ENCODE measurements at regions not wholly inside any gene's neighbourhood (a gene's known extent, or its start where the extent isn't known, plus 50 kb on each side); places are given as distances from the start of the nearest gene placed in this dataset.
A peak's percentile ranks its signal among the peaks of the same experiment; 100 is the strongest.
"Not testable (repeated sequence)": the region's sequence is repeated elsewhere in the genome, so short reads cannot be mapped to it uniquely, and the experiment has no call there.

DNA sequence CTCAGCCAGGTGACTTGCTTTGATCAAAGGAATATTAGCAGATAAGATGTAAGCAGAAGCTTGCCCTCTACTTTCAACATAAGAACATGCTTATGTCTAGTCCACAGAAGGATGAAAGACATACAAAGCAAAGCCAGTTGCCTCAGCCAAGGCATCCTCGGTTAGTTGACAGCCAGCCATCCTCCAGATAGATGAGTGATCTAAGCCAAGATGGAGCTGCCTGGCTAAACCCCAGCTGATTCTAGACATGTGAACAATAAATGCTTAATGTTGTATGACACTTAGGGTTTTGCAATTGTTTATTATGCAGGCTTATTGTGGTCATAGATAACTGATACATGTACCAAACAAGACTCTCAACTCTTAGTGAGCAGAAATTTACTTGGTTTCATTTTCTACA, 157.6 kb upstream of the TMTC2 start:
- no peak for DNase-seq (ENCODE audit: low read depth in 2 of 2)

DNA sequence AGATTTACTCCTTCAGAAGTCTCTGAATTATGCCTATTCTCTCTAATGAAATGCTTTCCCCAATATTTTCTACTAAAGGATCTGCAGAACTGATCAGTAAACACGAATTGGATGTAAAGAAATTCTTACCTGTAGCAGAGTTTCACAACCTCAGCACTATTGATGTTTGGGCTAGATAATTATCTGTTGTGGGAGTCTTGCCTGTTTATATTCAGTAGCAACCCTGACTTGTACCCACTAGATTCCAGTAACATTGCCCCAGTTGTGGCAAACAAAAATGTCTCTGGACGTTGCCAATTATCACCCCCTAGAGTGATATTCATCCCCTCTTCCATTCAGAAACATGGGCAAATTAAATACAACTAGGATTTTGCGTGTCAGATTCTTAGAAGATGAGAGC, 156.8 kb upstream of the TMTC2 start:
- no peak for DNase-seq (ENCODE audit: low read depth in 2 of 2)

DNA sequence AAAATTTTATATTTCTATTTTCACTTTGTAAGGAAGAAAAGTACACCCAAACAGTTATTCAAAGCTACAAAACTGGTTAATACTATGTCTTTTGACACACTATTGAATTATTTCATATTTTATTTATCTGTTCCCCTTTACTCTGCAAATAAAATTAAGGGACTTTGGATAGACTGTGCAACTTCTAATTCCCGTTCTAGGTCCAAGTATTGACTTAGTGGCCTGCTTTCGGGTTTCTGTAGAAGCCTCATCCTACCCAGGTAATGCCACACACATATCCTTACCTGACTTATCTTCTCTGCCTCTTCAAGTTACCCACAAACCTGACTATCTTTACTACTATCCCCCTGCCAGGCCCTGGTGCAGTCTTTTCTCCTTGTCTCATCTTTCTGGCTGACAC, 156.3 kb upstream of the TMTC2 start:
- no peak for DNase-seq (ENCODE audit: low read depth in 2 of 2)

DNA sequence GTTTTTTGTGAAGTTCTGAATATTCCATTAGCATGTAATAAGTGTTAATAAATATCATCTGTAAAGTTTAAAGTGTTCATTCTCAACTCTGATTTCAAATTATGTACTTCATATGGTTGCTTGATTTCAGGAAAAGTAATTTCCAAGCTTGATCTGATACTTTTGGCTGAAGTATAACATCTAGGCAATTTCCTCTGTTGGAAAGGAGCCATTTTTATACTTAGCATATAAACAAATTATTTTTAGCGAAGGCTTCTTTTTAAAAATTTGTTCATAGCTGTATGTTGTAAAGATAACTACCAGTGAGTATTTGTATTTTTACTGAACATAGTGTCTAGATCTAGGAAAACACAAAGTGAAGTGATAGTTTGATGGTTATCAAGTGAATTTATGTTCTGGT, 153.4 kb upstream of the TMTC2 start:
- no peak for DNase-seq (ENCODE audit: low read depth in 2 of 2)

DNA sequence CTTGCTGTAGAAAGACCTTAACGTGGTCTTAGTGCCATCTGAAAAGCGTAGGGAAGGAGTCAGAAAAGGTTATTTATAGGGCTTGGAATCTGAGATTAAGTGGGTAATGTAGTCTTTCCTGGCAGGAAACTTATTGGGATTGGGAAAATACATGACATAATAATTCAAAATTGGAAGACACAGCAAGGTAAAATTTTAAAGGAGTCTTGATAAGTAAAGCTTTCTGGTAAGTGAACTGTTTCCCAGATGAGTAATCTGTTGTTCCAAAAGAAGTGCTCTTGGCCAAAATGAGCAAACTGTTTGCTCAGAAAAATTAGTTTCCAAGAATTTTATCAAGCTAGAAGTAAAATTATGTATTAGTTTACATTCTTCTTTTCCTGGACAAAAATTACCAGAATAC, 149.3 kb upstream of the TMTC2 start:
- no peak for DNase-seq (ENCODE audit: low read depth in 2 of 2)

DNA sequence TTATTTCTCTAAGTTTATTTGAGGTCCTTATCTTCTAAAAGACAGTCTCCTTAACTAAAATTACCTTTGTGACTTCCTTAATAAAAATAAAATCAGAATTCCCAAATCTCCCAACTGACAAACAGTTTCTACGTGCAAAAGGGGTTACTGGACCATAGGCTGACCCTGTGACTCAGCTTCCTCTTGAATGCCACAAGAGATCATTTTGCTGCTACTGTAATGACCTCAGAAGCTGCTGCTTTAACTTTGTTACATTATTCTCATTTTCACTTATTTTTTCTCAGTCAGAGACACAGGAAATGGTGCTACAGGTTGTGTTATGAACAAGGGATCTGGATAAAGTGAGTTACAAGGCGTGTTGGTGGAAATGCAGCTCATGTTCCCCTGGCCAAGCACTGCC, 132.2 kb upstream of the TMTC2 start:
- no peak for DNase-seq (ENCODE audit: low read depth in 2 of 2)

DNA sequence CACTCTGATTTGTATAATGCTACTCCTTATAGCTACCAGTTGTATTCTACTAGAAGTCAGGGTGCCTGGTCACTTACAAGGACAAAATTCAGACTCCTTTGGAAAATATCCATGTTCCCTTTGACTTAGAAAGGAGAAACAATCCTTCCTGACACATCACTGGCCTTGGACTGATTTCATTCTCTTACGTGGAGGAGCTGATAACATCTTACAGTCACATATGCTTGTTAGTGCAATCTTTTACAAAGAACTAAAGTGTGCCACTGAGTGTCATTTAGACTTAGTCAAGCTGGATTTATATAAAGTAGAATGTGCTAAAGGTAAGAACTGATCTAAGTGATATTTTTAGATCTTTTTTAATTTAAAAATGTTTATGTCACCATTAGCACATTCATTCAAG, 131.0 kb upstream of the TMTC2 start:
- DNase-seq (ENCODE audit: low read depth in 2 of 2), result no peak

DNA sequence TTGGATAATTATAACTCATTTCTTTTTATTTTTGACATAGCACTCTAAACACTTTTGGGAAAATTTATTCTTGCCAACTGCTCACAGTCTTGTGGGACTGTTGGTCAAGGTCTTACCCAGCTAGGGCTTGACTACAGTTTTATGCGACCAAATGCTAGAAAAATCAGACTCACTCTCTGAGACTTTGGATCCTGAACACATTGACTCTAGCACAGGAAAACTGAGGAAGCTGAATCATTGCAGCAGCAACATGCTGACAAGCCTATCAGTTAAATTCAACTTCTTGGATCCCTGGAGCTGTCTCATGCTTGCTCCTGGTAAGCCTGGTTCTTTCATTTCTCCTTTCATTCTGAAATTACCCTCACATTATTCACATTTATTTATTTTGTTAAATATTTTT, 120.7 kb upstream of the TMTC2 start:
- DNase-seq (ENCODE audit: low read depth in 2 of 2), result no peak

DNA sequence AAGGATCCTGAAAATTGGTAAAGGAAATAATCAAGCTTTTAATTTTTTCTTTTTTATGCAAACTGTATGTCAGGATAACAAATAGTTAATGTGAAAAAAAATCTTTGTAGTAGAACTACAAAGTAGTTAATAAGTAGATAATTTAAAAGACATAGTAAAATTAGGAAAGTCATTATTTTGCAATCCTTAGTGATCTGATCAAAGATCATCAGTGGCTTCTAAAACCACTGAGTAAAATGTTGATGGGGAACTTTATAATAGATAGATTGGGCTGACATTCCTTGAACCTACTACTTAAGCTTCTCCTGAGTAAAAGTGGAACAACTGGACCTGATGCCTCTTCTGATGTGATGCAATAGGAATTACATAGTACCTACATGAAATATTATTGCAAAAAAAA, 119.0 kb upstream of the TMTC2 start:
- no peak for DNase-seq (ENCODE audit: low read depth in 2 of 2)

DNA sequence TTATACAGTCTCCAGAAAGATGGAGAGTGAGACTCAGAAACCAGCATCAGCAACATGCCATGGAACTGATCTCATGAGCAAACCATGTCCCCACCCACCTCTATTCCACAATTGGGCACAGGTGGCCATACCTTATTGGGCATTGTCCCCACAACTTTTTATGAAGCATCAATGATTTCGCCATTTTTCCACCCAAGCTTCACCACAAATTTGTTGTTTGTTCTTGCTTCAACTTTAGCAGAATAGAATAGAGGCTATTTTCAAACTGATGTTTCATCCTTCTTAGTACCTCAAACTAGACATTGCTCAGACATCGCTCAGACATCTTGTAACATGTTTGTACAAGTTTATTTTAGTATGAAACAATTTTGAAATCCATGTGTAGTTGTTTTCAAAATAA, 112.5 kb upstream of the TMTC2 start:
- DNase-seq (ENCODE audit: low read depth in 2 of 2), result no peak

DNA sequence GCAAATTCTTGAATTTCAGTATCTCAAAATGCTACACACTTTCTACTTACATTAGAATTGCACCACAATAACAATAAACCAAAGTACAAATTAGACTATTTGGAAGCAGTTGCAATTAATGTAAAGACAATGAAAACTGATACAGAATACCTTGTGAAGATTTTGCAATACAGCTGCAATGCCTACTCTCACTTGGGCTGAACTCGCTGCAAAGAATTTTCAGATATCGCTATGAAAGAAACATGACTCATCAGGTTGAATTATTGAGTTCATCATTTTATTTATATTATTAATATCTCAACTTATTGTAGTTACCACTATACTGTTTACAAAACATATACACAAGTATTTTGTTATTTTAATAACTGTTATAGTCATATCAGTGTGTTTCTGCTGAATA, 108.0 kb upstream of the TMTC2 start:
- no peak for DNase-seq (ENCODE audit: low read depth in 2 of 2)

DNA sequence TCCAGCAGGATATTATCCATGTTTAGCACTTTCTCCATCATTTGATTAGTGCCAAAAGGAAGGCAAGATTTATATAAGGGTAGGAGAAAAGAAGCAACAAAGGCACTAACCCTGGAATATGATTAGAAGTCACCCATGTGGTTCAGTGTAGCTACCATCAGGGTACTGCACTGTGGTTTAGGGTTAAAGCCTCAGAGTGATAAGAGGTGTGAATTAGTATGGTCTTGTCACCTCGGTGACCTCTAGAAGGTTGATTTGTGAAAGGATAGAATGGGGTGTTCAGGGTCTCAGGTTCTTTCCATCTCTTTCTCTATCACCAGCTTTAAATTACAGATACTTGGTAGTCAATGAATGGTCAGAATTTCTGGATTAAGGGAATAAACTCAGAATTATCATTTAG, 103.0 kb upstream of the TMTC2 start:
- DNase-seq (ENCODE audit: low read depth in 2 of 2), result no peak

DNA sequence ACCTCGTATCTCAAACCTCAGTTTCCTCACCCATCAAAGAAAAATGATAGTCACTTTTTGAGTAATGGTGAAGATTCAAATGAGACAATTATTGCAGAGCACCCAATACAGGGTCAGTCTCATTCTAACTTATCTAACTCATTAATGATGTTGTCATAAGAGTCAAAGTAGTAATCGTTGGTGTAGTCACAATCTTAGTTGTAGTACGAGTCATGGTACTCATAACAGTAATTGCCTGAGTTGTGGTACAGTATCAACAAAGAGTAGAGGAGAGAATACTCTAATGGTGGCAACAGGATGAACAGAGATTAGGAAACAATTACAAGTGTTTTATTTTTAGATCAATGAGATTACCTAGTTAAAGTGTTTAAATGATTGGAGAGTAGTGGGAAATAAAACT, 93.6 kb upstream of the TMTC2 start:
- DNase-seq (ENCODE audit: low read depth in 2 of 2), result no peak

DNA sequence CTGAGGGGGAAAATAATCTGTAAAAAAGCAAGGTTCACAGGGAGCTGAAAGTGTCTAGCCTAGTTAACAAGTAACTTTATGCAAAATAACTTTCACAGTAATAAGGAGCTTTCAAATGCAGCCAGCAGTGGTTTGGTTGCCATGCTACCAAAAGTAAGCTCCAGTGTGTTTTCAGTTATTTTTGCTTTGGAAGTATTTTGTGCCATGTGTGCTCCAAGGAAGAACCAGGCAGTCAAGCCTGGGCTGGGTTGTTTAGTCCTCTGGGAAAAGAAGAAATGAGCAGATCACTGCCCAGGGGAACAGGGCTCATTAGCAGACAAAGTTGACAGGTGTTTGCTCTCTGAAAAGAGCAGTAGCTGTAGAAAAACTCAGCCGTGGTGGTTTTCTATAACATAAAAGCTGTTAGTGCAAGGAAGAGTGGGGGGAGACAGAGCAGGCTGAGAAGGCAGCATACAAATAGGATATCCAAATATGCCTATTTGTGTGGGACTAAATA, 92.8 kb upstream of the TMTC2 start:
- DNase-seq (ENCODE audit: low read depth in 2 of 2), result no peak

DNA sequence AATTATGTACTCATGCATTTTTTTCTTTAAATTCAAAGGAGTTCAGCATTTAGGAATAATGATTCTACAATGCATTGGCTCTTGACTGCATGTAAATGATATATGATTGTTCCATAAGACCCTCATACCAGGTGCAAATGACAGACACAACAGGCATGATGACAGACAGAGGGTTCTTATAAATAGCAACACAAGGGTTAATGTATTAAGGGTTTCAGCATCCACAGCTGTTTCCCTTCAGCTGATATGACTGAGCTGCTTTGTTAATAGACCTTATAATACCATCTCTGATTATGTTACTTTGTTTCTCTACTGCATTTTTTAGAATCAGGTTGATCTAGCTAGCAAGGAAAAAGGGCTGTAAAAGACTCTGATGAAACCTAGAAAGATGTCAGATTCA, 90.8 kb upstream of the TMTC2 start:
- DNase-seq (ENCODE audit: low read depth in 2 of 2), result no peak

DNA sequence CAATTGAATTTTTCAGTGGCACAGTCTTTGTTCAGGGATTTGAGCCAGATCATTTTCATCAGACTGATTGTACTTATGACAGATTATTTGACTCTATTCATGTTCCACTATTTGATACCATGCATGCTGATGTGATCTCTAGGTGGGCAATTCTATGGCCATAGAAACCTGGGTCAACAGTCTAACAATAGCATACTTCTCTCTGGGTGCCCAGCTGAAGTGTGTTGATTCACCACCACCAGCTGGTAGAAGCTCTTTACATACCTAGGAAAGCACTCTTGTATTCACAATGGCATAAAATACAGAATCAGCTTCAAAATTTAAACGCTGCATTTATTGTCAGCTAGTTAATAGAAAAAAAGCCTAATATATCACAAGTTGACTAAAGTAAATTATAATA, 90.2 kb upstream of the TMTC2 start:
- no peak for DNase-seq (ENCODE audit: low read depth in 2 of 2)

DNA sequence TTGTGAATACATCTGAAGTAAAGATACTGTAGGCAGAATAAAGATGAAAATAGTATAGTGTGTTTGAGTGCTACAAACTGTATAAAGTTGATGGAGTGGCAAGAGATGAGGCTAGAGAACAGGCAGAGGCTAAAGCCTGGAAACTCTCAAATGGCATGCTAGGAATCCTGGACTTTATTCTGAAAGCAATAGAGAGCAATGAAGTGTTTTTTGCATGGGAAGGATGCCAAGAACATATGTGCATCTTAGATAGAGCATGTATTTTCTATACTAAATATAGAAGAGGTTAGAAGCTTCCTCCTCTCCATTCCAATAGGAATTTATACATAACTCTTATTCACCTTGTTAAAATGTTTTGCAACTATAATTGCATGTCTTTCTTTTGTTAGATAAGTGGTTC, 86.3 kb upstream of the TMTC2 start:
- DNase-seq (ENCODE audit: low read depth in 2 of 2), result peak in 1 of 2 experiments; percentile 3

DNA sequence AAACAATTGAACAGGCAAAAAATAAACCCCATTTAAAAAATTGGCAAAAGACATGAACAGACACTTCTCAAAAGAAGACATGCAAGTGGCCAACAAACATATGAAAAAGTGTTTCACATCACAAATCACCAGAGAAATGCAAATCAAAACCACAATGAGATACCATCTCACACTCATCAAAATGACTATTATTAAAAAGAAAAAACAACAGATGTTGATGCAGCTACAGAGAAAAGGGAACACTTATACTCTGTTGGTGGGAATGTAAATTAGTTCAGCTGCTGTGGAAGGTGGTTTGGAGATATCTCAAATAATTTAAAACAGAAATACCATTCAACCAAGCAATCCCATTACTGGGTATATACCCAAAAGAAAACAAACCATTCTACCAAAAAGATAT, 83.1 kb upstream of the TMTC2 start:
- not testable (repeated sequence) for DNase-seq (ENCODE audit: low read depth in 2 of 2)

DNA sequence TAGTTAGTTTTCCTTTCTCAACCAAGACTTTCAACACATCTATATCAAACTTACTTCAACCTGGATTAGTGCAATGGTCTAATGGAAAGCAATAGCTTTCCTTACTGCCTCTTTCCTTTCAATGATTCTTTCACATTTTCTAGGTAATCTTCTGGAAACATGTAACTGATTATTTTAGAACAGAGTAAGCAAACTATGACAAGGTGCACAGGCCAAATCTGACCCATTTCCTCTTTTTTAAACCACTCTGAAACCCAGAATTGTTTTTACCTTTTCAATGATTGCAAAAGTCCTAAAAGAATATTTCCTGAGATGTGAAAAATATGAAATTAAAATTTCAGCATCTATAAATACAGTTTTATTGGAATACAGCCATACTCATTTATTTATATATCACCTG, 81.6 kb upstream of the TMTC2 start:
- DNase-seq (ENCODE audit: low read depth in 2 of 2), result no peak

DNA sequence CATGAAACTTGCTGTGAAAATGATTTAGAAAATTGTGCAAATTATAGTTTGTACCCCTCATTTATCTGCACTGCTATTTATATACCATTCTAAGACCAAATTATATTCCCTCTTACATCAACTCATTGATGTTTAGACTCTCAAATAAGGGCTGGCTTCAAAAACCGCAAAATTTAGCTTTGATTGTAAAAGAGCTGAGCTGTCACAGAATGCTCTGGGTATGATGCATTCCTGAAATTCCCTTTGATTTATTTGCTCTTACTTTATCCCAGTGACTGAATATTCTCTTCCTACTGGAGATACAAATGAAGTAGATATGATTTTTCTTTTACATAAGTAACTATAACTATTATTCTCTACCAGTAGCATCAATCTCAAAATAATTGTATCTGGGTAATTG, 78.0 kb upstream of the TMTC2 start:
- DNase-seq (ENCODE audit: low read depth in 2 of 2), result peak in 1 of 2 experiments; percentile 13

DNA sequence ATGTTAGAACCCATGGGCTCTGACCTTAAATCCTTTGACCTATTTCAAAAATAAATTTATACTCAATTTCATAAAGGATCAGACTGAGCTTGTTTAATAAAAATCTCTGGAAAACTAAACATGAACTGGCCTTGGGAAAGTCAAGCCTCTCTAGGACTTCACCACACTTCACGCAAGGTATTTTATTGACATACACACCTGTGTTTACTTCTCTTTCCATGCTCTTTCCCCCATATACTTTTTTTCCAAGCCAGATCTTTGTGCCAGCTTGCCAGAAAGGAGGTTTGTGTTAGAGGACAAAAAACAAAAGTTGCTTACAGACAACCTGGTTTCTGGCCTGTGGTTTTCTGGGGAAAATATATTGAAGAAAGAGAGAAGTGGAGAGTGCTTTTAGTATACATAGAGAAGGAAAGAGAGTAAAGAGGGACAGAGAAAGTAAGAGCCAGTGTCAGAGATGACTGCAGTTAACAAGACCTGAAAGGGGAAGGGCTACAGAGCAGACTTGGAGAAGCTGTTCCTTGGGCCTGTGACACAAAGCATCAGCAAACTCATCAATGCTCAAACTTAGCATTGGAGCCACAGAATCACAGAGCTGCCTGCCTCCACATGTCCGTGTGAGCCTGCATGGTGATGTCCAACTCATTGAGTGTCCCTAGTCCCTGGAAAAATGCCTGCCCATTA, 77.3 kb upstream of the TMTC2 start:
- no peak for DNase-seq (ENCODE audit: low read depth in 2 of 2)

DNA sequence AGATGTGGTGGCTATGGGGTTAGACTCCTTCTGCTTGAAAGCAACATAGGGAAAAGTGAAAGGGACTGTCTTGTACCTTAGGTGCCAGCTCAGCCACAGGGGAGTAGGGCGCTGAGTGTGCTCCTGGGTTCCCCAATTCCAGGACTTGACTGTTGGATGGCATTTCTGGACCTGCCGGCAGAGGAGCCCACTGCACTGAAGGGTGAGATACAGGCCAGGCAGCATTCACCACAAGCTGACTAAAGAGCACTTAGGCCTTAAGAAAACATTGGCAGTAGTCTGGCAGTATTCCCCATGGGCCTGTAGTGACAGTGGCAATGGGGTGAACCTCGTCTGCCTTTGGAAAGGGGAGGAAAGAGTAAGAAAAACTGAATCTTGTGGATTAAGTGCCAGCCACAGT, 67.1 kb upstream of the TMTC2 start:
- no peak for DNase-seq (ENCODE audit: low read depth in 2 of 2)

DNA sequence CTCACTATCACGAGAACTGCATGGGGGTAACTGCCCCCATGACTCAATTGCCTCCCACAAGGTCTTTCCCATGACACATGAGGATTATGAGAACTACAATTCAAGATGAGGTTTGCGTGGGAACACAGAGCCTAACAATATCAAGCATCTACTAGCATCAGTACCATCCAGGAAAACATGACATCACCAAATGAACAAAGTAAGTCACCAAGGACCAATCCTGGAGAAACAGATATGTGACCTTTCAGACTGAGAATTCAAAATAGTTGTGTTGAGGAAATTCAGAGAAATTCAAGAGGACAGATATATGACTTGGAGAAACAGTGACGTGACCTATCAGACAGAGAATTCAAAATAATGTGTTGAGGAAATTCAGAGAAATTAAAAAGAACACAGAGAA, 65.8 kb upstream of the TMTC2 start:
- DNase-seq (ENCODE audit: low read depth in 2 of 2), result no peak

DNA sequence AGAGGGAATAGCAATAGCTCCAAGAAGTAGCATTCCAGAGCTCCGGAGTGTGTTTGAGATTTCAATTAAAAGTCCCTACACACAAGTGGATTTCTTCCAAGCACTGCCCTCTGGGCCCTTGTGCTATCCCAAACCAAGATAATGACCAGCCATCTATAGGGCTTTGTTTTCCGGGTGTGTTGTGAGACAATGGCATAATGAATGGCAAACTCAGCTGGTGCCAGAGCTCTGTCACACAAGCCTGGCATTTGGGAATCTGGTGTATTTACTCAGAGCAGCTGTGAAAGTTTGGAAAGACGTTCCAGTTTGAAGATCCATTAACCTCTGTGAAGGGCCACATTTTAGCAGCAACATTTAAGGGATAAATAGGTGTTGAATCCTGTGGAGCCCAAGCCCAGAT, 61.2 kb upstream of the TMTC2 start:
- DNase-seq (ENCODE audit: low read depth in 2 of 2), result no peak
